Common myeloid progenitor, CD34-positive (primary cell): ENCODE measurements at regions not wholly inside any gene's neighbourhood (a gene's known extent, or its start where the extent isn't known, plus 50 kb on each side); places are given as distances from the start of the nearest gene placed in this dataset.
A peak's percentile ranks its signal among the peaks of the same experiment; 100 is the strongest.

Source experiments
- CTCF ChIA-PET: fragments of 350-600 bp; sonication (Branson Sonifier 250); formaldehyde crosslinking; loops from one replicate; lab custom pipeline; 2021; ENCODE audit warnings: antibody characterized with exemption; lab: Charles Lee
- POLR2A ChIA-PET: fragments of 350-600 bp; sonication (Branson Sonifier 250); formaldehyde crosslinking; loops from one replicate; lab custom pipeline; 2021; ENCODE audit warnings: antibody characterized with exemption; lab: Charles Lee
- DNase-seq, 3 donors: peaks; one replicate each; pipeline versions ENCODE4 v3.0.0 to v3.0.0-alpha.2; 2013
- H3K27ac ChIP-seq, 2 experiments: 1 replicate in 1 of 2; 2 replicates in 1 of 2; pipeline ENCODE4 v1.7.0; 2013; ENCODE audit warnings: inconsistent platforms in 2 of 2, low read length in 2 of 2, mild to moderate bottlenecking in 2 of 2, low read depth in 1 of 2, moderate library complexity in 1 of 2; ENCODE audit not compliant: severe bottlenecking in 2 of 2, insufficient read depth in 1 of 2, poor library complexity in 1 of 2
- H3K27me3 ChIP-seq, 5 experiments: replicated peaks in 2 of 5; 1 replicate in 3 of 5; 2 replicates in 2 of 5; pipeline versions ENCODE4 v1.6.1 to v1.7.0; 2013; ENCODE audit warnings: low read length in 4 of 5, mild to moderate bottlenecking in 2 of 5, moderate library complexity in 2 of 5, inconsistent platforms in 1 of 5; ENCODE audit not compliant: insufficient read depth in 5 of 5, control insufficient read depth in 4 of 5
- H3K36me3 ChIP-seq, 4 experiments: 1 replicate in 2 of 4; 2 replicates in 2 of 4; pipeline versions ENCODE4 v1.6.1 to v1.7.0; 2013; ENCODE audit warnings: low read length in 3 of 4, control low read depth in 1 of 4, mild to moderate bottlenecking in 1 of 4; ENCODE audit not compliant: control insufficient read depth in 4 of 4, insufficient read depth in 4 of 4
- H3K4me1 ChIP-seq, 4 experiments: 1 replicate in 3 of 4; 2 replicates in 1 of 4; pipeline versions ENCODE4 v1.6.1 to v1.7.1; 2013; ENCODE audit warnings: low read length in 3 of 4, mild to moderate bottlenecking in 3 of 4, control low read depth in 1 of 4, inconsistent platforms in 1 of 4, moderate library complexity in 1 of 4; ENCODE audit not compliant: control insufficient read depth in 4 of 4, insufficient read depth in 4 of 4; ENCODE audit errors: control extremely low read depth in 1 of 4
- H3K4me3 ChIP-seq, 7 experiments: 1 replicate in 4 of 7; 2 replicates in 3 of 7; pipeline versions ENCODE4 v1.5.1 to v1.7.0; 2013; ENCODE audit warnings: mild to moderate bottlenecking in 7 of 7, low read length in 6 of 7, moderate library complexity in 6 of 7, inconsistent platforms in 2 of 7, low read depth in 2 of 7, control low read depth in 1 of 7; ENCODE audit not compliant: insufficient read depth in 4 of 7, control insufficient read depth in 1 of 7; ENCODE audit errors: extremely low read depth in 1 of 7
- H3K9me3 ChIP-seq, 5 experiments: 1 replicate in 4 of 5; 2 replicates in 1 of 5; pipeline versions ENCODE4 v1.6.1 to v1.7.1; 2013; ENCODE audit warnings: low read length in 4 of 5, mild to moderate bottlenecking in 2 of 5, inconsistent platforms in 1 of 5, low read depth in 1 of 5, moderate library complexity in 1 of 5; ENCODE audit not compliant: control insufficient read depth in 4 of 5, insufficient read depth in 2 of 5; ENCODE audit errors: control extremely low read depth in 1 of 5
- WGBS: methylation state at CpG from one replicate; pipeline ENCODE4 v1.1.5; 2013; ENCODE audit not compliant: insufficient coverage; 5-methylcytosine and 5-hydroxymethylcytosine counted together

DNA sequence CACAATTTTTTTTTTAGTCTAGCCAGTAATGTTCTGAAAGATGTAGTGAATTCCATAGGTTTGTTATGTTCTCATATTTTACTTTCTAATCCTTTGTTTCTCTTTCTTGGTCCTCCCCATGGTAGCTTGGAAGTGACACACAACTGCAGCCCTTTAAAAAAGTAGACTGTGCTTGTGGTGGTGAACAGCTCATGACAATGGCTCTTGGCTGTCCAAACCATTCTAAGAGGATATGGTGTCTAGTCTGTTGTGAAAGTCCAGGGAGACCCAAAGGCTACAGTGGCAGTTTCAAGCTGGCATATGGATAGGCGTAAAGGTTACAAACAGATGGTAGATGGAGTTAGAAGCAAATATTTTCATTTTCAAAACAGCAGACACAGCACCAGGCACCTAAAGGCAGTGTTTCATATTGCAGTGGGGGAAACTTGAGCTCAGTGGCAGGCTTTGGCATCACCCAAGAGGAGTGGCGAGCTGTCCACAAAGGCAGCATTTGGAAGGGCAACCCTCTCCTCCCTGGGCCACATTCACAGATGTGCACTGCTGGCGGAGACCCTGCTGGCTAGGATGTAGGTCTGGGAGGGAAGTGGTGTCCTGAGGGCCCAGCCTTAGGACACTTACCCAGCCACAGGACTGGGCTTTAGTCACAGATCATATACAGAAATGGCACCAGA, 102.1 kb downstream of the DYRK2 start:
- CTCF ChIA-PET = no interaction called here

GRCh38 chr12:67751381-67751928, 102.9 kb downstream of the DYRK2 start:
- Histone ChIP-seq H3K4me1 (no peaks in the 10 kb centered on the region), H3K36me3 (no peaks in the 10 kb centered on the region), H3K4me3 (no peak overlapping the region), H3K27ac (no peak overlapping the region), H3K9me3 (no peaks in the 10 kb centered on the region), H3K27me3 (no peaks in the 10 kb centered on the region)
- CTCF ChIA-PET = no interaction called here
- POLR2A ChIA-PET = no interaction called here
- DNase-seq = no peak
- 95% methylated on average over 6 of the region's 6 CpGs for WGBS

More for the DNA sequence above, 102.1 kb downstream of the DYRK2 start:
- H3K27me3 ChIP-seq = no peaks in the 10 kb centered on the region
- POLR2A ChIA-PET = no interaction called here
- no peaks in the 10 kb centered on the region for H3K36me3 ChIP-seq
- no peak overlapping the region for H3K4me3 ChIP-seq
- no peaks in the 10 kb centered on the region for H3K4me1 ChIP-seq
- H3K9me3 ChIP-seq = no peaks in the 10 kb centered on the region
- H3K27ac ChIP-seq = no peak overlapping the region
- 93% methylated on average over 2 of the region's 3 CpGs for WGBS
- DNase-seq = no peak

DNA sequence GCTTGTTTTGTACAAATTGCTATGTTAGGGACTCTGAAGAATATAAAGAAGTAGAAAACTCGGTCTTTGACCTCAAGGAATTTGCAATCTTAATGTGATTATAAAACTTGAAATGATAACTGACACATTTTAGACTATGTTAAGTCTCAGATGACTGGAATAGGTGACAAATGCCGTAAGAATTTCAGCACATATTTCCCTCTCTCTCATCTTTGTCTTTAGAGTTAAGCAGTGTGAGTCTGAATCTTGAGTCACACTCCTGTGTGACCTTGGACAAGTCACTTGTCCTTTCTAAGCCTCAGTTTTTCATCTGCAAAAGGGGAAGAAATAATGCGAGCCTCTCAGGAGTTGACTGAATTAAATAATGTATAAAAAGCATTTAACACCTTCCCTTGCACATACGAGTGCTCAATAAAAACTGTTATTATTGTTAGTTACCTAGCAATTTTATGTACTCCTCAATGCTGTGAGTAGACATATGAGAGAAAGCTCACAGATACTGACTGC, 103.7 kb downstream of the DYRK2 start:
- no peaks in the 10 kb centered on the region for H3K27me3 ChIP-seq
- no peaks in the 10 kb centered on the region for H3K4me1 ChIP-seq
- H3K27ac ChIP-seq = no peak overlapping the region
- WGBS = 100% methylated on average over 1 of the region's 4 CpGs
- no peaks in the 10 kb centered on the region for H3K9me3 ChIP-seq
- no peak overlapping the region for H3K4me3 ChIP-seq
- no peaks in the 10 kb centered on the region for H3K36me3 ChIP-seq
- POLR2A ChIA-PET = no interaction called here
- CTCF ChIA-PET = interaction anchor here (1.1 kb wide), 1 partner anchor 121 kb away, joined by 3 read pairs; no protein-coding TSS in a partner anchor
- DNase-seq = no peak

DNA sequence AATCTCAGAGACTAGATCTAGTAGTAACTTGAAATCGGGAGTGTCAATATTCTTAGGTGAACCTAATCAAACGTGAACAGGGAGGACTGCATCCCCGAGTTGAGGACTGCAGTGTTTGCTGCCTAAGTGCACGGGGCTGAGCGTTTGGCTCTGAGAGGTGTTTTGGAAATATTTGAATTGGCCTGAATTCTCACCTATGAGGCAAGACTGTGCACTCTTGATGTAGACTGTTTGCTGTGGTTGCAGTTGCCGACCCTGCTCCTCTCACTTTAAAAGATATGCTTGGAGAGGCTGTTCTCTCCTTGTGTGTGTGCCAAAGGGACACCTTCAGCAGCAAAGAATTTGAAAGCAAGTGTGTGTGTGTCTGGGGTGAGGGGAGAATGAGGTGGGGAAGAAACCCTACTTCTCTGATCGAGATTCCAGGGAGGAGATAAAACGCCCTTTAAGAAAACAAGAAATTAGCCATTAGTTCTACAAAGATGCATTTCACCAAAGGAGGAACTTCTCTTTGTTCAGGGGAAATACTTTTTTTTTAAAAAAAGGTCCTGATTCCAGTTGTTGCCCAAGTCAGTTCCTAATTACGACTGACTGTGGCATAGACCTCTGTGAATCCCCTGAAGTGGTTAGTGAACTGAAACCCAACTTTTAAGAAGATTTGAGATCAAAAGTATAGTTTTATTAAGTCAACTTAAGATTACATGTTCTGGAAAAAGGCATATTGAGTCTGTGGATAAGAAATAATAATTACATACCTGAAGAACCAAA, 106.6 kb downstream of the DYRK2 start:
- 93% methylated on average over 5 of the region's 9 CpGs for WGBS
- Histone ChIP-seq H3K27me3 (no peaks in the 10 kb centered on the region), H3K27ac (no peak overlapping the region), H3K4me3 (no peak overlapping the region), H3K4me1 (no peaks in the 10 kb centered on the region), H3K9me3 (no peaks in the 10 kb centered on the region), H3K36me3 (no peaks in the 10 kb centered on the region)
- POLR2A ChIA-PET = no interaction called here
- DNase-seq = peak in 2 of 3 donors; percentile 40 to 49
- CTCF ChIA-PET = no interaction called here

DNA sequence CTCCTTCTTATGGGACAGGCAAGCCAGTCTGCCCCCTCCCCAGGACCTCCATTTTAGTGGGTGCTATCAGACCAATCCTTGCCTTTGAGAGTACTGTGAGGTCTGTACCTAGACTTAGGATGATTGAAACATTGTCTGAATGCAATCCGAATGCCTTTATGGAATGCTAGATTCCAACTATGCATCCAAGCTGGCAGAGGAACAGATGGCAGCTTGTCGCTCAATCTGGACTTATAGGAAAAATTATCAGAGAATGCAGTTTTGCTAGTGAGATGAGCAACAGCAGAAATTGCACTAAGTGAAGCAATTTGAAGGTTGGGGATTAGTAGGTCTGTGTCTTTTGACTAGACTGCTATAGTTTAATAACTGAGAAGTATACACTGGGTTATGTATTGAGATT, 109.1 kb downstream of the DYRK2 start:
- no peak overlapping the region for H3K4me3 ChIP-seq
- CTCF ChIA-PET = no interaction called here
- no peaks in the 10 kb centered on the region for H3K27me3 ChIP-seq
- POLR2A ChIA-PET = no interaction called here
- 100% methylated on average over 2 of the region's 2 CpGs for WGBS
- no peak overlapping the region for H3K27ac ChIP-seq
- no peaks in the 10 kb centered on the region for H3K4me1 ChIP-seq
- no peaks in the 10 kb centered on the region for H3K36me3 ChIP-seq
- H3K9me3 ChIP-seq = no peaks in the 10 kb centered on the region
- no peak for DNase-seq

GRCh38 chr12:67758119-67758518, 109.6 kb downstream of the DYRK2 start:
- CTCF ChIA-PET = no interaction called here
- WGBS = 90% methylated on average over 2 of the region's 2 CpGs
- POLR2A ChIA-PET = no interaction called here

GRCh38 chr12:67758521-67758920, 110.0 kb downstream of the DYRK2 start:
- H3K4me3 ChIP-seq = no peak overlapping the region
- no peak overlapping the region for H3K27ac ChIP-seq
- 94% methylated on average over 4 of the region's 4 CpGs for WGBS
- no peaks in the 10 kb centered on the region for H3K27me3 ChIP-seq
- DNase-seq = no peak
- H3K36me3 ChIP-seq = no peaks in the 10 kb centered on the region
- no peaks in the 10 kb centered on the region for H3K9me3 ChIP-seq
- ChIA-PET CTCF (no interaction called here), POLR2A (no interaction called here)
- H3K4me1 ChIP-seq = no peaks in the 10 kb centered on the region

More at GRCh38 chr12:67758119-67758518, 109.6 kb downstream of the DYRK2 start:
- Histone ChIP-seq H3K4me1 (no peaks in the 10 kb centered on the region), H3K27me3 (no peaks in the 10 kb centered on the region), H3K9me3 (no peaks in the 10 kb centered on the region), H3K4me3 (no peak overlapping the region), H3K27ac (no peak overlapping the region), H3K36me3 (no peaks in the 10 kb centered on the region)
- DNase-seq = peak in 1 of 3 donors; percentile 23
